Posterior vena cava (tissue), 2 donors: ENCODE measurements at regions not wholly inside any gene's neighbourhood (a gene's known extent, or its start where the extent isn't known, plus 50 kb on each side); places are given as distances from the start of the nearest gene placed in this dataset.
A peak's percentile ranks its signal among the peaks of the same experiment; 100 is the strongest.

Experiments
- DNase-seq: peaks from one replicate; pipeline ENCODE4 v3.0.0-alpha.2; 2020; ENCODE audit warnings: low spot score
- intact Hi-C, 2 donors: fragments of 100-400 bp; cut with DNase I; formaldehyde crosslinking; loops; one replicate each; pipeline versions ENCODE4 v1.14.1 to v1.14.2; 2022 to 2023
- donor health status: DM: yes; HTN: yes; CAD: no.
- donor health status: DM: yes; HTN: yes; CAD: no.

DNA sequence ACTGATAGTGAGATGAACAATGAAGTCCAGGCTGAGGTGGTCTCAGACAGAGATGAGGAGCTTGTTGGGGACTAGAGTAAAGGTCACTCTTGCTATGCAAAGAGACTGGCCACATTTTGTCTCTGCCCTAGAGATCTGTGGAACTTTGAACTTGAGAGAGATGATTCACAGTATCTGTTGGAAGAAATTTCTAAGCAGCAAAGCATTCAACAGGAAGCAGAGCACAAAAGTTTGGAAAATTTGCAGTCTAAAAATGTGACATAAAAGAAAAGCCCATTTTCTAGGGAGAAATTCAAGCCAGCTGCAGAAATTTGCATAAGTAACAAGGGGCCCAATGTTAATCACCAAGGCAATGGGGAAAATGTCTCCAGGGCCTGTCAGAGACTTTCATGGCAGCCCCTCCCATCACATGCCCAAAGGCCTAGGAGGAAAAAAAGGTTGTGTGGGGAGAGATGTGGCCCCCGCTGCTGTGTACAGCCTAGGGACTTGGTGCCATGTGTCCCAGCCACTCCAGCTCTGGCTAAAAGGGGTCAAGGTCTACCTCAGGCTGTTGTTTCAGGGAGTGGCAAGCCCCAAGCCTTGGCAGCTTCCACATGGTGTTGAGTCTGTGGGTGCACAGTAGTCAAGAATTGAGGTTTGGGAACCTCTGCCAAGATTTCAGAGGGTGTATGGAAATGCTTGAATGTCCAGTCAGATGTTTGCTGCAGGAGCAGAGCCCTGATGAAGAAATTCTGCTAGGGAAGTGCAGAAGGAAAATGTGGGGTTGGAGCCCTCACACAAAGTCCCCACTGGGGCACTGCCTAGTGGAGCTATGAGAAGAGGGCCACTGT, 262.8 kb downstream of the DKK2 start:
- intact Hi-C loops = no loop called here
- peak; percentile 58 for DNase-seq

DNA sequence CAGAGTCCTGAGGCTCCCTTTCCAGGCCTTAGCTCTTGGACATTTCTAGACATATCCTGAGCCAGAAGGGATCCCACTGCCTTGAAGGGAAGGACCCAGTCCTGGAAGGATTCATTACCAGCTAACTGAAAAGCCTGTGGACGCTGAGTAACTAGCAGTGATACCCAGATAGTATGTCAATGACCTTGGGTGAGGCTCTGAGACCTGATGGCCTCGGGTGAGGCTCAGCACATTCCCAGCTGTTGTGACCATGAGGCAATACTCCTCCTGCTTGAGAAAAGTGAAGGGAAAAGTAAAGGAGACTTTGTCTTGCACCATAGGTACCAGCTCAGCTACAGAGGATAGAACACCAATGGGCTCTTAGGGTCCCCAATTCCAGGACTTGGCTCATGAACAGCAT, 268.1 kb downstream of the DKK2 start:
- intact Hi-C loops = no loop called here
- no peak for DNase-seq

DNA sequence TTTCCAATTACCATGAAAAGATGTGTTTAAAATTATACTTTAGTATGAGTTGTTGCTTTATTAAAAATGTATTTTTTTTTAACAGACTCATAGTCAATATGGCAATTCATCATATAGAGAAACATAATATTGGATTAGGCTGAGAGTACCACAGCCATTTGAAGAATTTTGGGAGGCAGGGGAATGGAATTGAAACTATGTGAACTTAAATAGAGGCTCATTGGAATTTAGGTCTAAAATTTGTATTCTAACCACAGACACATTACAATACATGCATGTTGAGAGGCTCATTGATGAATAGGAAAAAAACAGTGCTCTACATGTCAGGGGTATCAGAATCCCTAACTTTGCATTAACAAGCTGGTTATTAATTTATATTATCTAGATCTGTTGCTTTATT, 269.6 kb downstream of the DKK2 start:
- DNase-seq = no peak
- intact Hi-C loops = no loop called here

DNA sequence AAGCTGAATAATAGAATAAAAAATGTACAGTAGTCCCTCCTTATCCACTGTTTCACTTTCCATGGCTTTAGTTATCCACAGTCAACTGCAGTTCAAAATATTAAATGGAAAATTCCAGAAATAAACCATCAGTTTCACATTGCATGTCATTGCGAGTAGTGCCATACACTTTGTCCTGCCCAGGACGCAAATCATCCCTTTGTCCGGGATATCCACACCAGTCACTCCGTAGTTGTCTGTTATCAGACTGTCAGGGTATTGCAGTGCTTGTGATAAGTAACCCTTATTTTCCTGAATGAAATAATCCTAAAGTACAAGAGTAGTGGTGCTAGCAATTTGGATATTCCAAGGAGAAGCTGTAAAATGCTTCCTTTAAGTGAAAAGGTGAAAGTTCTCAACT, 271.3 kb downstream of the DKK2 start:
- DNase-seq = no peak
- intact Hi-C loops = no loop called here

DNA sequence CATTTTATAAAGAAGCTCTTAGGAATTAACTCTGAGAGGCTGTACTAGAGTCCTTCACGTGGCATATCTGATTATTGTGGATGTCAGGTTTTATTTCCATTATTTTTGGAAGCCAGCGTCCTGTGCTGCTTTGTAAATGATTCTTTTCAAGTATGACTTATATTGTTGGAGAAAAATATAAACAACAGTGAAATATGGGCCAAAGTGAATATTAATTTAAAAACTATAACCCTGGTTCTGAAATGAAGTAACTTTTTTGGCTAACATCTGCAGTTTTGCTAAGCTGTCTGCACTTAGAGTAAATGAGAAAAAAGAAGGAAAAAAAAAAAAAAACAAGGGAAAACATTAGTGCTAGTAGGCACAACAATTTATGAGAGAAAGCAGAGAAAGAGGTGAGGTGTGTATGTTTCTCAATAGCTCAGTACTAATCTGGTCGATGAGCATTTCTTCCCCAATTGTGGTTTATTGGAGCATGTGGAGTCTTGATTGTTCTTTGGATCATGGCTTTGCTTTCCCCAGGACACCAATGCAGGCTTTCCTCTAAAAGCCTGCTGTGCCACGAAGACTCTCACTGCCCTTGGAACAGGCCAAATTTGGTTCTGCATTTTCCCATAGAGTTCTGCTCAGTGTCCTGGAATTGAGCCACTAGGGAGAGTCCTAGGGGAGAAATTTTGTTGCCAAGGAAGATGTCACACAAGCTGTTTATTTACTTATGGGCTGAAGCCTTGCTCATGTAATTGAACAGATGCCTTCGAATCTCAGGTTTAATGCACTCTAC, 273.3 kb downstream of the DKK2 start:
- intact Hi-C loops = no loop called here
- DNase-seq = no peak

DNA sequence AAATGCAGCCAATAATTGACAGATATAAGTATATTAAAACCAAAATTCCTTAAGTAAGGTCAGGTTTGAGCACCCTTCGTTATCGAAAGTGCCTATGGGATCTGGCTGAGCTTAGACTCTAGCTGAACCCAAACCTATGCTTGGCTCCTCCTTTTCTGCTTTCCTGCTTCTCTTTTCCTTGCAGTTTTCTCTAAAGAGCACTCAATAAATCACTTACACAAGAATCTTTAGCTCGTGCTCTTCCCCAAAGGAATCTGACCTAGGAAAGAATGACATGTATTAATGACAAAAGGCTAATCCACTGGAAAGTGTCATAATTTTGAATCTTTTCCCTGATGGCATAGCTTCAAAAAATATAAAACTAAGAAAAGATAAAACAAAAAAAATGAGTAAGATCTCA, 282.7 kb downstream of the DKK2 start:
- intact Hi-C loops = no loop called here
- no peak for DNase-seq

DNA sequence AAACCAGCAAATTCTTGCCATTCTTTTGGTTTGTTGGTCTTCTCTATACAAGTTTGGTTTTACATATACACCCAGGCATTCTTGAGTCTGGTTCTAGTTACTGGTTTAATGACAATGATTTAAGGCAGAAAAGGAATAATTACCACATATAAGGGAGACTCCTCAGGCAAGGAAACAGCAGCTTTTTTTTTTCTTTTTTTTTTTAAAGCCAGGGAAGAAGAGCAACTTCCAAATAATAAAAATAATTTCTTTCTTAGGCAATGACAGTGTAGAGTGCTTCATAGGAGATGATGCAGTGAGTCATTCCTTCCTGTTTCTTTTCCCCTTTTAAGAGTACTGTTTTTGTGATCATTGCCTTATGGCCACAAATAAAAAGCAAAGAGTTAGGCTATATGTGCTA, 289.7 kb downstream of the DKK2 start:
- no peak for DNase-seq
- intact Hi-C loops = no loop called here

DNA sequence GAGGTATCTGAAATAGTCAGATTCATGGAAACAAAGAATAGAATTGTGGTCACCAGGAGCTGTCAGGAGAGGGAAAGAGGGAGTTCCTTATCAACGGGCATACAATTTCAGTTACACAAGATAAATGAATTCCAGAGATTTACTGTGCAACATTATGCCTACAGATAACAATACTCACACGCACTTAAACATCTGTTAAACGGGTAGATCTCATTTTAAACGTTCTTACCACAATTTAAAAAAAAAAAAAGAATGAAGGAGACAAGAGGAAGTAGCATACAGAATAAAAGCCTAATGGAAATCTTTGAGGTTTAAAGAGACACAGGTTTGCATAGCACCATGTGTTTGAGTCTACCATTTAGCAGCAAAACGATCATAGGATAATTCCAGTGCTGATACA, 298.0 kb downstream of the DKK2 start:
- intact Hi-C loops = no loop called here

DNA sequence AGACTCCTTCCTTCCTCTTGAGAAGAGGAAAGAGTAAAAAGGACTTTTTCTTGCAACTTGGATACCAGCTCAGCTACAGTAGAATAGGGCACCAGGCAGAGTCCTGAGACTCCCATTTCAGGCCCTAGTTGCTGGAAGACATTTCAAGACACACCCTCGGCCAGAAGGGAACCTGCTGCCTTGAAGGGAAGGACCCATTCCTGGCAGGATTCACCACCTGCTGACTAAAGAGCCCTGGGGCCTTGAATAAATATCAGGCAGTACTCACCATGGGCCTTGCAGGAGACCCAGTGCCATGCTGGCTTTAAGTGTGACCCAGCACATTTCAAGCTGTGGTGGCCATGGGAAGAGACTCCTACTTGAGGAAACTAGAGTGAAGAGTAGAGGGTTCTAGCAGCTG, 317.6 kb downstream of the DKK2 start:
- no peak for DNase-seq
- intact Hi-C loops = loop anchor here in 1 of 2 donors (10.0 kb wide), 1 partner anchor 1156 kb away; no protein-coding TSS in a partner anchor

More for the DNA sequence above, 298.0 kb downstream of the DKK2 start:
- no peak for DNase-seq

DNA sequence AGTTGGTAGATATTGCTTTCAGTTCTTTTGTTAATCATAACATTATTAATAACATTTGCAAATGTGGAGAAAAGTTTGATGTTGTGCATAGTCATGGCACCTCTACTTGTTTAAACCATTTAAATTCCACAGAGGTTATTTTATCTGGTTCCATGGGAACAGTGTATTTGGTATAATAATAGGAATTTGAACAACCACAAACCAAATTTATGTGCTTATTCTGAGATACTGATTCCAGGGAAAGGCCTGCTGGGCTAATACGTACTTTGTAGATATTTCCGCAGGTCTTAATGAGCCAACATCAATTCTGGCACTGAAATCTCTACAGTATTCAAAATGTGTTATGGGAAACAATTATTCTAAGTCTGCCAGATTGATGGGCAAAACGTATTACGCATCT, 319.0 kb downstream of the DKK2 start:
- intact Hi-C loops = loop anchor here in 1 of 2 donors (10.0 kb wide), 1 partner anchor 1158 kb away; no protein-coding TSS in a partner anchor
- DNase-seq = no peak

DNA sequence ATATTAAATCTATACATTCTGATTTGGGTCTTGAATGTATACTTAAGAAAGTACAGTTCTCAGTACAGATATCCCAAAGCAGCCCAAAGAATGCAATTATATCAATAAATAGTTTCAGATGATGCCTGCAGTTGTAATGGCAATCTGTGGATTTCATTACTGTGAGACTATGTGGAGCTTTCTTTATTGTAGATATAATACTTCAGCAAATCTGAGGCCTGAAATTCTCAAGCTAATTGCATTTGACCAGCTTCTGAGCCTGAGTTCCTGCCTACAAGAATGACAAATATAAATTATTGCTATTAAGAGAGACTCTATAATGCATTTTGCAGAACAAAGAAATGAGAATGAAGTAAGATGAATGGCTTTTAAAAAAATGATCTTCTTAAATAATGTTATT, 320.3 kb downstream of the DKK2 start:
- no peak for DNase-seq
- intact Hi-C loops = loop anchor here in 1 of 2 donors (10.0 kb wide), 1 partner anchor 1159 kb away; no protein-coding TSS in a partner anchor

DNA sequence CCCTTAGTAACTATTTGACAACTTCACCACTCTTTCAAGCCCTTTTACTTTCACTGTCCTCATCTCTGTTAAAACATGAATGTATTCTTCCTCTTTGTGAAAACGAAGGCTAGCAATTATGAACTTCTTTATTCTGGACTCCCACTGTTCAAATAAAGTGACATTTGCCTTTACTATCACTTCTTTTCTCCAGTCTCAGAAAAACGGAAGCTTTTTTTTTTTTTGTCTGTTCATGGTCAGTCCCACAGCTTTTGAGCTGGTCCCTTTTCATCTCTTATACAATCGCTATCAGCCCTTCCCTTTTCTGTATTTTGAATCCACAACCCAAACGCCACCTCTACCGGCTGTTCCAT, 327.7 kb downstream of the DKK2 start:
- DNase-seq = no peak
- intact Hi-C loops = no loop called here

DNA sequence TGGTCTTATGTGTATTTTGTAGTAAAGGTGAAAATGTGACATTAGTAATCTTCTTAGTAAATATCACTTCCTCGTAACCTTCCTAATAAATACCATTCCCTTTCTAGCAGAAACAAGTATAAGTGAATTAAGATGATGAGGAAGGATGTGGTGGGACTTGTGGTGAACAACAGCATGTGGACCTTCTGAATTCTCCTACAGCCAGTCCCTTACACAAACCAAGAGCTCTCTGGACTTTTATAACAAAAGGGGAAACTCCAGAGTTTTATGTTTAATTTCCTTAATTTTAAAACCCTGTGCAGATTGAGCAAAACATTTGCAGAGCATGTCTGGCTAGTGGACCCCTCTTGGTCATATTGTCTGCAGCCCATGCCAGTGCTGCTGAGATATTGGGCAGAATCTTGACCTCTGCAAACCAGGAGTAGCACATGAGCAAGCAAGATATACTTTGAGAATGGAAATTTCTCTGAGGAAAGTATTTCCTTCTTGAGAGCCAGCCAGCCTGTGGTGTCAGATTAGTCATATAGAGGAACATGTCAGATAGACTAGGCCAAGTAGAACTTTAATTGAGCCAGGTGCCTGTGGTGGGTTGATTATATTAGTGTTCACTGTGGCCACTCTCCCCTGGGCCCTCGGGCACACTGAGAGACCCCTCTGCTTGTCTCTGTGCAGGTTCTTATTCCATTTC, 328.2 kb downstream of the DKK2 start:
- intact Hi-C loops = no loop called here
- no peak for DNase-seq

DNA sequence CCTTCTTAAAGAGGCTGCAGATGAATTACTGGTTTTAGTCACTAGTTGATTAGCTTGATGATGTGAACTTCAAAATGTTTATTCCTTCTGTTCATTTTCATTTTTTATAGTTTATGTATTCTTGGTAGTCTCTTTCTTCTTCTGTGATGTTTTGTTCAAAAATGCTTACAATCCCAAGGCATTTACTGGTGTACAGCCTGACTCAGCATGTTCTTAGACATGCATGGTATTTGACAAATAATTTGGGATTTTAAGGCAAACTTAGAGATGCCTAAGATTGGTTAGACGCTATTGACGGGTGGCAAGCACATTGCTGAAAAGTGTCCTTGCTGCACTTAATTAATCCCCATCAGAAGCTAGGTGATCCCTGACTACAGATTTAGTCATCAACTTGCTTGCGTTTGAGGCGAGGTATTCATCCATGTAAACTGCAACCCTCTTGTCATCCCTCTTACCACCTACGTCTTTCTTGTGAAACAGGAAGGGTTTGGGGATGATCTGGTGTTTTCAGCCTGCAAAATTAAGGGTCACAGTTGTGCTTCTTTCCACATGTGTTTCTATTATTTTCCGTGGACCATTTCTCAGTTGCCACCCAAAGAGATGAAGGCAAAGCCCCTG, 331.8 kb downstream of the DKK2 start:
- no peak for DNase-seq
- intact Hi-C loops = no loop called here

DNA sequence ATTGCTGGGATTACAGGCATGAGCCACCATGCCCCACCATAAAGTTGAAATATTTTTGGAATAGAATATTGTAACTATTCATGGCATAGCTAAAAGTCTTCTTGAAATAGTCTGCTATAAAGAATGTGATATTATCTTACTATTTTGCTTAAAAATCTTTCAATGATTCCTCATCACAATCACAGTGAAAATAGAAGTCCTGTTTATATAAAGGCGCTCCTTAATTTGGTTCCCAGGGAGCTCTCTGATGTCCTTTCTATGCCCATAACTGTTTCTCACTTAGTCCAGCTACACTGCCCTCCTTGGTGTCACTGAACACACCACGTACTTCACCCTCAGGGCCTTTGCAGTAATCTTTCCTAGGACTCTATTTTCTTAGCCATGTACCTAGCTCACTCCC, 331.7 kb upstream of the GIMD1 start:
- intact Hi-C loops = no loop called here

DNA sequence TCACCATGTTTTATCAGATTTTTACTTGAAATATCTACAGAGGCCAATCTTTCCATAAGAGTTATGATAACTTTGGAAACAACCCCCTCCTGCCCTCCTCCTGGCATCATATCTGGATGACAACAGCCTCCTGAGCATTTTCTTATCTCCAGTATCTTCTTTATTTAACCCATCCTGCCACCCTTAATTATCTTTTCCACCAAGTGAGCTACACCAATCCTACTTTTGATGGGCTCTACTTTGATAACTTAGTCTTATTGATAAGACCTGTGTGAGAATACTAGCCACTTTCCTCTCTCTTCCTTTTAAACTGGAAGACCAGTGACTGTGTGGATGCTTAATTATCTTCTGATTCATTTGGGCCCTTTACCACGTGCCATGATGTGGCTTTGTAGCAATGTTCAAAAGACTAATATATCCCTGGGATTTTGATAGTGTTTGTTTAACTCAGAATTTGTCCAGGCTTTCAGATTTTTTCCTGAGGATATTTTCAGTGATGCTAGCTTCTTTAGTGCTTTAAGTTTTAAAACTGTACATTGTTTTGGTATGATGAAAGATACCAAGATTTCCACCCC, 330.1 kb upstream of the GIMD1 start:
- DNase-seq = no peak
- intact Hi-C loops = no loop called here

More for the DNA sequence above, 331.7 kb upstream of the GIMD1 start:
- DNase-seq = no peak

DNA sequence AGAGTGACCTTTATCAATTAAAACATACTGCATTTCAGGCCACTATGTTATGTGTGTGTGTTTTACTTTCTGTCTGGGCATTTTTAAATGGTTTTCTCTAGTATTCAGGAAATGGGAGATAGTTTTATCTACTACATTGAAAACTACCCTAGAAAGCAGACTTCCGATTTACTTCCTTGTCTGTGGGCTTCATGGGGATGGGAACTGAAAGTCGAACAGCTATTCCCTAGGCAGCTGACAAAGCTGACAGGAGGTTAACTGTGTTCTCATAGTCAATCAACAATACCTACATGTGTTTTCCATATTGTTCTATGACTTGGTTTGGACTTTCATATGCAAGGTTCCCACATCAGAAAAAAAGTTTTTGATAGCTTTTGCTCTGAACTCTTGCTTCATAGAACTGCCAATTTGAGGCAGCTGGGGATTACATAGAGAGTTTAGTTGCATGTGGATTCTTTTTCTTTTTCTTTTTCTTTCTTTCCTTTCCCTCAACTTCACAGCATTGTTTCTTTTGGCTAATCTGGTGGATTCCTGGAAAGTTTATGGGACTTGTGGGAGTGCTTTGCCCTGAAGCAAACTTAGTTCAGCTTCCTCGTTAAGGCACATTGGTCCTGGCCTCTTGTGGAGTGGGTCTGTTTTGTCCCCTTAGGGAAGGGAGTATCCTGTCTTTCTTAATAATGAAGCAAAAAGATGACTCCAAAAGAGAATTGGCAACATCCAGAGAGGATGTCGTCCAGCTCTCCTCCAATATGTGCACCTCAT, 327.1 kb upstream of the GIMD1 start:
- no peak for DNase-seq
- intact Hi-C loops = no loop called here

DNA sequence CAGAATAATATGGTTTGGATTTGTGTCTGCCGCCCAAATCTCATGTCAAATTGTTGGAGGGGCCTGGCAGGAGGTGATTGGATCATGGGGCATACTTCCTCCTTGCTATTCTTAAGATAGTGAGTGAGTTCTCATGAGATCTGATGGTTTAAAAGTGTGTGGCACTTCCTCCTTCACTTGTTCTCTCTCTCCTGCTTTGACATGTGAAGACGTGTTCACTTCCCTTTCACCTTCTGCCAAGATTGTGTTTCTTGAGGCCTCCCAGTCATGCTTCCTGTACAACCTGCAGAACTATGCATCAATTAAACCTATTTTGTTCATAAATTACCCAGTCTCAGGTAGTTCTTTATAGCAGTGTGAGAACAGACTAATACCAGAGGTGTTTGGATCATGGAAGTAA, 325.7 kb upstream of the GIMD1 start:
- no peak for DNase-seq

DNA sequence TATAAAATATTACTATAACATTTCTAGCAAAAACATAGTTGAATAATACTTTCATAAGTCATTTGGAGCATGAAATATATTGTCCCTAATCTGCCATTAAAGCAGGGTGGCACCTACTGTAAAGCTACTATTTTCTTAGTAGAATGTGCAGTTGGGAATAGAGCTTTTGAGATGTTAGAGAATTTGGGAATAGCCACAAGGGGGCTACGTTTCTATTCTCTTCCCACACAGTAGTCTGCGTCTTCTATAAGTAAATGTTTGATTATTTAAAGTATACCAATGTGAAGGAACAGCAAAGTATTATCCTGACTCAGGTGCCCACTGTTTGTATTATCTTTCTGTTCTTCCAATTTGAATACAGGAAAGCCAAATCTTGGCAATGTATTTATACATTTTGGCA, 323.2 kb upstream of the GIMD1 start:
- intact Hi-C loops = no loop called here
- DNase-seq = no peak

More for the DNA sequence above, 325.7 kb upstream of the GIMD1 start:
- intact Hi-C loops = no loop called here
